ENCODE measurements at regions not wholly inside any gene's neighbourhood (a gene's known extent, or its start where the extent isn't known, plus 50 kb on each side); places are given as distances from the start of the nearest gene placed in this dataset.

DNA sequence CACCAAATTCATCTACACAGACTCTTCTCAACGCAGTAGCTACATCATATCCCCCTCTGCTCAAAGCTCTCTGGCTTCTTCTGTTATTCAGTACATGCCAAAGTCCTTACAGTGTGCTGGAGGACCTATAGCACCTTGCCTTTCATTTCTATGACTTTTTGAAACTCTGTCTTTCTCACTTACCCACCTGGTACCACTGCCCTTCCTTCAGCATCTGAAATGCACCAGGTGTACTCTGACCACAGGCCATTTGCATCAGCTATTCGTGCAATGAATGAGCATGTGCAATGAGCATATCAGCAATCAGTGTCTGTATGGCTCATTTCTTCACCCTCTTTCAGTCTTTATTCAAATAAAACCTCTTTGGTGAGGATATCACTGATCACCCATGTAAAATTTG is 399.9 kb downstream of the RAB28 start:
- intact Hi-C loops (cut with DNase I, micrococcal nuclease), result no loop called here
- TF ChIP-seq, protein P1, sequence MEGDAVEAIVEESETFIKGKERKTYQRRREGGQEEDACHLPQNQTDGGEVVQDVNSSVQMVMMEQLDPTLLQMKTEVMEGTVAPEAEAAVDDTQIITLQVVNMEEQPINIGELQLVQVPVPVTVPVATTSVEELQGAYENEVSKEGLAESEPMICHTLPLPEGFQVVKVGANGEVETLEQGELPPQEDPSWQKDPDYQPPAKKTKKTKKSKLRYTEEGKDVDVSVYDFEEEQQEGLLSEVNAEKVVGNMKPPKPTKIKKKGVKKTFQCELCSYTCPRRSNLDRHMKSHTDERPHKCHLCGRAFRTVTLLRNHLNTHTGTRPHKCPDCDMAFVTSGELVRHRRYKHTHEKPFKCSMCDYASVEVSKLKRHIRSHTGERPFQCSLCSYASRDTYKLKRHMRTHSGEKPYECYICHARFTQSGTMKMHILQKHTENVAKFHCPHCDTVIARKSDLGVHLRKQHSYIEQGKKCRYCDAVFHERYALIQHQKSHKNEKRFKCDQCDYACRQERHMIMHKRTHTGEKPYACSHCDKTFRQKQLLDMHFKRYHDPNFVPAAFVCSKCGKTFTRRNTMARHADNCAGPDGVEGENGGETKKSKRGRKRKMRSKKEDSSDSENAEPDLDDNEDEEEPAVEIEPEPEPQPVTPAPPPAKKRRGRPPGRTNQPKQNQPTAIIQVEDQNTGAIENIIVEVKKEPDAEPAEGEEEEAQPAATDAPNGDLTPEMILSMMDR (IDR thresholded peaks at IDR 0.05), result no peak
- Histone ChIP-seq H3K4me3 (ENCODE audit: low read length) (no peak overlapping the region), H3K36me3 (ENCODE audit: insufficient read depth, low read length) (no peaks in the 10 kb centered on the region), H3K9me3 (ENCODE audit: control insufficient read depth in 1 of 2, insufficient read depth in 1 of 2, low read length in 2 of 2) (peaks cover 9 to 12% of the 10 kb centered on the region in 2 experiments), H3K27ac (ENCODE audit: low read depth in 1 of 2, low read length in 2 of 2) (no peak overlapping the region), H3K27me3 (ENCODE audit: control insufficient read depth in 1 of 2, insufficient read depth in 2 of 2, low read length in 2 of 2) (no peaks in the 10 kb centered on the region), H3K4me1 (ENCODE audit: insufficient read depth, low read length) (no peaks in the 10 kb centered on the region)
- no peaks in the 10 kb centered on the region for H3K27me3 Mint-ChIP-seq
- no peak overlapping the region for H3K27ac Mint-ChIP-seq
- POLR2A ChIA-PET, result no interaction called here
- CTCF ChIA-PET, result no interaction called here
- DNase-seq, result no peak
- H3K4me3 Mint-ChIP-seq, result no peak overlapping the region
- H3K9me3 Mint-ChIP-seq, result peaks cover 15% of the 10 kb centered on the region
- H3K36me3 Mint-ChIP-seq (ENCODE audit: low read depth), result no peaks in the 10 kb centered on the region
- H3K4me1 Mint-ChIP-seq (ENCODE audit: low read depth), result no peaks in the 10 kb centered on the region
- ATAC-seq (ENCODE audit: poor library complexity), result no peak

DNA sequence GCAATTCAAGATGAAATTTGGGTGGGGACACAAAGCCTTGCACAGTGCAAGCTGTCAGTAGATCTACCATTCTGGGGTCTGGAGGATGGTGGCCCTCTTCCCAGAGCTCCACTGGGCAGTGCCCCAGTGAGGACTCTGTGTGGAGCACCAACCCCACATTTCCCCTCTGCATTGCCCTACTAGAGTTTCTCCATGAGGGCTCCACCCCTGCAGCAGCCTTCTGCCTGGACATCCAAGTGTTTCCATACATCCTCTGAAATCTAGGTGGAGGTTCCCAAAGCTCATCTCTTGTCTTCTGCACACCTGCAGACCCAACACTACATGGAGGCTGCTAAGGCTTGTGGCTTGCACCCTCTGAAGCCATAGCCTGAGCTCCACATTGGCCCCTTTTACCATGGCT is 402.3 kb downstream of the RAB28 start:
- POLR2A ChIA-PET, result no interaction called here
- no peak for ATAC-seq (ENCODE audit: poor library complexity)
- Histone ChIP-seq H3K4me1 (ENCODE audit: insufficient read depth, low read length) (no peaks in the 10 kb centered on the region), H3K36me3 (ENCODE audit: insufficient read depth, low read length) (no peaks in the 10 kb centered on the region), H3K4me3 (ENCODE audit: low read length) (no peak overlapping the region), H3K27me3 (ENCODE audit: control insufficient read depth in 1 of 2, insufficient read depth in 2 of 2, low read length in 2 of 2) (no peaks in the 10 kb centered on the region), H3K27ac (ENCODE audit: low read depth in 1 of 2, low read length in 2 of 2) (no peak overlapping the region), H3K9me3 (ENCODE audit: control insufficient read depth in 1 of 2, insufficient read depth in 1 of 2, low read length in 2 of 2) (peaks cover 9 to 12% of the 10 kb centered on the region in 2 experiments)
- H3K36me3 Mint-ChIP-seq (ENCODE audit: low read depth), result no peaks in the 10 kb centered on the region
- H3K4me3 Mint-ChIP-seq, result no peak overlapping the region
- H3K4me1 Mint-ChIP-seq (ENCODE audit: low read depth), result no peaks in the 10 kb centered on the region
- DNase-seq, result no peak
- intact Hi-C loops (cut with DNase I, micrococcal nuclease), result no loop called here
- no peak overlapping the region for H3K27ac Mint-ChIP-seq
- TF ChIP-seq, protein P1 (IDR thresholded peaks at IDR 0.05), result no peak
- no peaks in the 10 kb centered on the region for H3K27me3 Mint-ChIP-seq
- CTCF ChIA-PET, result no interaction called here
- H3K9me3 Mint-ChIP-seq, result peaks cover 15% of the 10 kb centered on the region

DNA sequence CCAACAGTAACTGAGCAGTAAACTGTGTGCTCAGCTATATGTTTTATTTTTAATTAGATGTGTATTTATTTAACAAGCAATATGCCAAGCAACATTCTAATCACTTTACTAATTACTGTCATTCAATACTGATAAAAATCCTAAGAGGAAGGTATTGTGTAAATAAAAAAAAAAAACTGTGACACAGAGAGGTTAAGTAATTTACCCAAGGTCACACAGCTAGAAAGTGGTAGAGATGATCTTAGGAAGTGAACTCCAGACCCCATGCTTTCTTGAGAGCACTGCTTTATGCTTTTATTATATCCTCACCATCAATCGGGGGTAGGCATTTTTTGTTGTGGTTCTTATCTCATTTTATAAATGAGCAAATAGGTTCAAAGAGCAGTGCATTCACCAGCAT is 417.1 kb downstream of the RAB28 start:
- CTCF ChIA-PET, result no interaction called here

More for the DNA sequence above, 417.1 kb downstream of the RAB28 start:
- POLR2A ChIA-PET, result no interaction called here
- Mint-ChIP-seq H3K36me3 (ENCODE audit: low read depth) (no peaks in the 10 kb centered on the region), H3K4me1 (ENCODE audit: low read depth) (no peaks in the 10 kb centered on the region), H3K27me3 (no peaks in the 10 kb centered on the region), H3K4me3 (no peak overlapping the region), H3K9me3 (peaks cover 10% of the 10 kb centered on the region), H3K27ac (no peak overlapping the region)
- no peaks in the 10 kb centered on the region for H3K36me3 ChIP-seq (ENCODE audit: insufficient read depth, low read length)
- intact Hi-C loops (cut with DNase I, micrococcal nuclease), result no loop called here
- TF ChIP-seq, protein P1 (IDR thresholded peaks at IDR 0.05), result no peak
- no peaks in the 10 kb centered on the region for H3K4me1 ChIP-seq (ENCODE audit: insufficient read depth, low read length)
- ATAC-seq (ENCODE audit: poor library complexity), result no peak
- H3K9me3 ChIP-seq (ENCODE audit: control insufficient read depth in 1 of 2, insufficient read depth in 1 of 2, low read length in 2 of 2), result peaks cover 0 to 3% of the 10 kb centered on the region in 2 experiments
- no peak overlapping the region for H3K27ac ChIP-seq (ENCODE audit: low read depth in 1 of 2, low read length in 2 of 2)
- no peaks in the 10 kb centered on the region for H3K27me3 ChIP-seq (ENCODE audit: control insufficient read depth in 1 of 2, insufficient read depth in 2 of 2, low read length in 2 of 2)
- no peak for DNase-seq
- H3K4me3 ChIP-seq (ENCODE audit: low read length), result no peak overlapping the region
